VCaP (cell line): ENCODE measurements at regions not wholly inside any gene's neighbourhood (a gene's known extent, or its start where the extent isn't known, plus 50 kb on each side); places are given as distances from the start of the nearest gene placed in this dataset.

ENCODE experiments used
- H3K27ac ChIP-seq: fragments of 450-650 bp; 2 replicates; pipeline ENCODE4 v1.5.1; 2017
- TF ChIP-seq, protein P1 (sequence below): fragments of 450-650 bp; conservative IDR thresholded peaks from 2 replicates; pipeline ENCODE4 v1.5.1; 2017; ENCODE audit warnings: mild to moderate bottlenecking, moderate library complexity

DNA sequence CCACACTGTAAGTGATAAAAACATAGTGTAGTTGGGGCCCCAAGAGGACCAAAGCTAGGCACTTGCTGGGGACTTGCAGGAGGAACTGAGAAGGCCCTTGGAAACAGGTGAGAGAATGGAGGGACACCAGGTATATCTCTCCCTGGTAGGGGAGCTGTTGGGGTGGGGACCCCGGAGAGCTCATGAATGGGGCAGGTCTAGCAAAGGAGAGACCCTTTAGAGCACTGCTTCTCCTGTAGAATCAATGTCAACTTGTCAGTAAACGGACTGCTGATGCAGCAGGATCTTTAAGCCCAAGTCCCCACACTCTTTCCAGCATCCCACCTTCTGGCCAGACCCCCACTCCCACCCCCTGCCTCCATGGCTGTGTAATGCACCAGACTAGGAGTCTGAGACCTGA lies 109.6 kb upstream of the THY1 start:
- TF ChIP-seq, protein P1, sequence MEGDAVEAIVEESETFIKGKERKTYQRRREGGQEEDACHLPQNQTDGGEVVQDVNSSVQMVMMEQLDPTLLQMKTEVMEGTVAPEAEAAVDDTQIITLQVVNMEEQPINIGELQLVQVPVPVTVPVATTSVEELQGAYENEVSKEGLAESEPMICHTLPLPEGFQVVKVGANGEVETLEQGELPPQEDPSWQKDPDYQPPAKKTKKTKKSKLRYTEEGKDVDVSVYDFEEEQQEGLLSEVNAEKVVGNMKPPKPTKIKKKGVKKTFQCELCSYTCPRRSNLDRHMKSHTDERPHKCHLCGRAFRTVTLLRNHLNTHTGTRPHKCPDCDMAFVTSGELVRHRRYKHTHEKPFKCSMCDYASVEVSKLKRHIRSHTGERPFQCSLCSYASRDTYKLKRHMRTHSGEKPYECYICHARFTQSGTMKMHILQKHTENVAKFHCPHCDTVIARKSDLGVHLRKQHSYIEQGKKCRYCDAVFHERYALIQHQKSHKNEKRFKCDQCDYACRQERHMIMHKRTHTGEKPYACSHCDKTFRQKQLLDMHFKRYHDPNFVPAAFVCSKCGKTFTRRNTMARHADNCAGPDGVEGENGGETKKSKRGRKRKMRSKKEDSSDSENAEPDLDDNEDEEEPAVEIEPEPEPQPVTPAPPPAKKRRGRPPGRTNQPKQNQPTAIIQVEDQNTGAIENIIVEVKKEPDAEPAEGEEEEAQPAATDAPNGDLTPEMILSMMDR: no peak

DNA sequence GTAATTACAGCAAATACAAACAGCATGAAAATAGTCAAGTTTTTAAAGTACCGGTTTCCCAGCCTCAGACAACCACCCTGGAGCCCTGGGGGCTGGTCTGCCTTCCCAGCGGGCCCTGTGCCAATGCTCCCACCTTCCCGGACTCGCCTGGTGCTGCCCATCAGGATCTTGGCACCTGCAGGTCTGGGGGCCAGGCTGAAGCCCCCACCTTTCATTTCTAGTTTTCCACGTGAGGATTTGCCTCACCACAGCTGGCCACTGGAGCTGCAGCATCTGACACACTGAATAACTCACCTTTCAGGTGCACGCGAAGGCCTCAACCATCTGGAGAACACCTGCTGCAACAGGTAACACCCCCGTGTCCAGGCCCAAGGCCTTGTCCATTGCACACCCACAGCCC lies 108.7 kb upstream of the THY1 start:
- TF ChIP-seq, protein P1: no peak
- no peak overlapping the region for H3K27ac ChIP-seq

More for the DNA sequence above, 109.6 kb upstream of the THY1 start:
- H3K27ac ChIP-seq: no peak overlapping the region

- TF ChIP-seq, protein P1: no peak
- H3K27ac ChIP-seq: no peak overlapping the region
These were observed 108.1 kb upstream of the THY1 start for GRCh38 chr11:119531056-119531455.

- TF ChIP-seq, protein P1: no peak
- no peak overlapping the region for H3K27ac ChIP-seq
These were observed 107.5 kb upstream of the THY1 start for GRCh38 chr11:119530509-119530908.

DNA sequence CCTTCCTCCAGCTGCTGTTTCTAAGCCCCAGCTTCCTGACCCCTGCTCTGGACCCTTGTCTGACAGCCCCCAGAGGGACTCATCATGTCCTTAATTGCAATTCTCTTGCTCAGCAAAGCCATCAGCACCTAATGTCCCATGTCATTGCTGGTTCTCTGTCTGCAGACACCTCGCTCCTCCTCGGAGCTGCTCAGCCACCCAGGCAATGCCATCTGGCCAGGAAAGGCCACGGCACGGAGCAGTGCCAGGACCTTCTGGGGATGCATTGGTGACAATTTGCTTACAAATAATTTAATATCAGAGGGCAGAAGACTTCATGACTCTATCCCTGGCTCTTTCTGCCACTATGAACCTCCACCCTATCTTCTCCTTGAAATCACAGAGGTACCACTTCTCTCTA lies 107.0 kb upstream of the THY1 start:
- H3K27ac ChIP-seq: no peak overlapping the region
- TF ChIP-seq, protein P1: no peak

GRCh38 chr11:119529063-119529845 lies 106.3 kb upstream of the THY1 start:
- TF ChIP-seq, protein P1: no peak
- H3K27ac ChIP-seq: no peak overlapping the region

- TF ChIP-seq, protein P1: no peak
These were observed 102.9 kb upstream of the THY1 start for GRCh38 chr11:119525867-119526196.

More at GRCh38 chr11:119525867-119526196, 102.9 kb upstream of the THY1 start:
- no peak overlapping the region for H3K27ac ChIP-seq
